ENCODE measurements at regions not wholly inside any gene's neighbourhood (a gene's known extent, or its start where the extent isn't known, plus 50 kb on each side); places are given as distances from the start of the nearest gene placed in this dataset.

DNA sequence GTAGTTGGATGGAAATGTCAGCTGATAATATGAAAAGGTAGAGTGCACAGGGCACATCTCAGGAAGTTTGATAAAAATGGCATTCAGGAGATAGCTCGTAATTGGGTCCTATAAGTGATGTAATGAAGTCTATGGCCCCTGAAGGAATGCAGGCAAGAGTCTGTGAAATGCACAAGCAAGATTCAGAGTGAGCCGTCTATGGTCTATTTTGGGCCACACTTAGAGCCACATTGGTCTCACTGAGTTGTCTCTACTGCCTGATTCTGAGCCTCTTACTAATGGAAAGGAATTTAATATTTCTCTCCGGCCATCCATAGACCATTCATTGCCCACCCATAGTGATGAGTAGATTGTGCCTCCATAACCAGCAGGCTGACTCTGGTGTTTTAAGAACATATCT lies 111.3 kb upstream of the KCNN2 start:
- Mint-ChIP-seq H3K27ac (no peak overlapping the region), H3K4me1 (peaks cover 6 to 12% of the 10 kb centered on the region in 2 experiments), H3K36me3 (ENCODE audit: insufficient read depth in 1 of 3, low read depth in 3 of 3) (no peaks in the 10 kb centered on the region), H3K9me3 (no peaks in the 10 kb centered on the region), H3K4me3 (no peak overlapping the region), H3K27me3 (ENCODE audit: low read depth) (no peaks in the 10 kb centered on the region)
- no peak overlapping the region for H3K4me2 ChIP-seq (ENCODE audit: insufficient read depth, insufficient read length, low read length)
- no peak overlapping the region for H2AFZ ChIP-seq (ENCODE audit: low read length)
- H3K9ac ChIP-seq (ENCODE audit: extremely low read depth, insufficient read length, low read length) = no peak overlapping the region
- H3K79me2 ChIP-seq (ENCODE audit: insufficient read depth, low read length) = no peaks in the 10 kb centered on the region
- no peak overlapping the region for H2BK5ac ChIP-seq (ENCODE audit: insufficient read length, low read length)
- H3K79me1 ChIP-seq (ENCODE audit: insufficient read depth, low read depth, low read length, poor library complexity, severe bottlenecking) = no peaks in the 10 kb centered on the region
- no peak overlapping the region for H3T11ph ChIP-seq (ENCODE audit: low read length)
- no peak overlapping the region for H3K14ac ChIP-seq (ENCODE audit: insufficient read depth, low read length)
- no peaks in the 10 kb centered on the region for H3K27me3 ChIP-seq (ENCODE audit: insufficient read depth, low read length)
- no peak overlapping the region for H4K91ac ChIP-seq (ENCODE audit: insufficient read length, low read depth, low read length)
- no peaks in the 10 kb centered on the region for H3K23me2 ChIP-seq (ENCODE audit: insufficient read length, low read depth, low read length, poor library complexity, severe bottlenecking)
- H2BK12ac ChIP-seq (ENCODE audit: insufficient read length, low read depth, low read length) = no peak overlapping the region
- H4K20me1 ChIP-seq (ENCODE audit: control insufficient read depth, insufficient read depth, insufficient read length) = no peaks in the 10 kb centered on the region
- H3K23ac ChIP-seq (ENCODE audit: insufficient read length, low read depth, low read length) = no peak overlapping the region
- TF ChIP-seq, protein P1, sequence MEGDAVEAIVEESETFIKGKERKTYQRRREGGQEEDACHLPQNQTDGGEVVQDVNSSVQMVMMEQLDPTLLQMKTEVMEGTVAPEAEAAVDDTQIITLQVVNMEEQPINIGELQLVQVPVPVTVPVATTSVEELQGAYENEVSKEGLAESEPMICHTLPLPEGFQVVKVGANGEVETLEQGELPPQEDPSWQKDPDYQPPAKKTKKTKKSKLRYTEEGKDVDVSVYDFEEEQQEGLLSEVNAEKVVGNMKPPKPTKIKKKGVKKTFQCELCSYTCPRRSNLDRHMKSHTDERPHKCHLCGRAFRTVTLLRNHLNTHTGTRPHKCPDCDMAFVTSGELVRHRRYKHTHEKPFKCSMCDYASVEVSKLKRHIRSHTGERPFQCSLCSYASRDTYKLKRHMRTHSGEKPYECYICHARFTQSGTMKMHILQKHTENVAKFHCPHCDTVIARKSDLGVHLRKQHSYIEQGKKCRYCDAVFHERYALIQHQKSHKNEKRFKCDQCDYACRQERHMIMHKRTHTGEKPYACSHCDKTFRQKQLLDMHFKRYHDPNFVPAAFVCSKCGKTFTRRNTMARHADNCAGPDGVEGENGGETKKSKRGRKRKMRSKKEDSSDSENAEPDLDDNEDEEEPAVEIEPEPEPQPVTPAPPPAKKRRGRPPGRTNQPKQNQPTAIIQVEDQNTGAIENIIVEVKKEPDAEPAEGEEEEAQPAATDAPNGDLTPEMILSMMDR (conservative IDR thresholded peaks at IDR 0.05) = no peak
- no peak overlapping the region for H3K56ac ChIP-seq (ENCODE audit: insufficient read length, low read depth, low read length)
- no peak overlapping the region for H3K18ac ChIP-seq (ENCODE audit: insufficient read length, low read depth, low read length)
- H3K4me1 ChIP-seq (ENCODE audit: insufficient read depth, low read length) = no peaks in the 10 kb centered on the region; the same call in 1 of the 2 replicates
- no peak overlapping the region for H2AK5ac ChIP-seq (ENCODE audit: insufficient read length, low read length)
- no peak overlapping the region for H2BK120ac ChIP-seq (ENCODE audit: low read depth, low read length, poor library complexity, severe bottlenecking)
- H4K5ac ChIP-seq (ENCODE audit: insufficient read length, low read depth, low read length) = no peak overlapping the region
- no peak overlapping the region for H4K8ac ChIP-seq (replicated peaks; ENCODE audit: insufficient read length, low read depth, low read length)
- WGBS (ENCODE audit: extremely low coverage, insufficient read length, low lambda C conversion rate) = no CpG with 5 or more reads among the region's 3 CpGs
- H3K4ac ChIP-seq (ENCODE audit: low read depth, low read length) = no peak overlapping the region
- no peak overlapping the region for H2BK20ac ChIP-seq (ENCODE audit: low read depth, low read length, poor library complexity, severe bottlenecking)
- no peak overlapping the region for H2BK15ac ChIP-seq (ENCODE audit: low read depth, low read length)
- no peaks in the 10 kb centered on the region for H3K9me3 ChIP-seq (ENCODE audit: control insufficient read depth, low read depth, low read length)
- no peak for DNase-seq
- no peak overlapping the region for H3K27ac ChIP-seq (ENCODE audit: insufficient read length, low read depth, low read length)
